AG10803 (cell line): ENCODE measurements at regions not wholly inside any gene's neighbourhood (a gene's known extent, or its start where the extent isn't known, plus 50 kb on each side); places are given as distances from the start of the nearest gene placed in this dataset.

ENCODE experiments used
- DNase-seq: peaks from one replicate; pipeline ENCODE4 v3.0.0; 2010; ENCODE audit warnings: low read depth
- H3K4me3 ChIP-seq: 2 replicates; pipeline ENCODE4 v1.5.1; 2011; ENCODE audit warnings: mild to moderate bottlenecking, low read length, control low read depth
- CTCF ChIP-seq: conservative IDR thresholded peaks from 2 replicates; pipeline ENCODE4 v1.5.1; 2011; ENCODE audit warnings: mild to moderate bottlenecking, low read length, control low read depth, inconsistent platforms

DNA sequence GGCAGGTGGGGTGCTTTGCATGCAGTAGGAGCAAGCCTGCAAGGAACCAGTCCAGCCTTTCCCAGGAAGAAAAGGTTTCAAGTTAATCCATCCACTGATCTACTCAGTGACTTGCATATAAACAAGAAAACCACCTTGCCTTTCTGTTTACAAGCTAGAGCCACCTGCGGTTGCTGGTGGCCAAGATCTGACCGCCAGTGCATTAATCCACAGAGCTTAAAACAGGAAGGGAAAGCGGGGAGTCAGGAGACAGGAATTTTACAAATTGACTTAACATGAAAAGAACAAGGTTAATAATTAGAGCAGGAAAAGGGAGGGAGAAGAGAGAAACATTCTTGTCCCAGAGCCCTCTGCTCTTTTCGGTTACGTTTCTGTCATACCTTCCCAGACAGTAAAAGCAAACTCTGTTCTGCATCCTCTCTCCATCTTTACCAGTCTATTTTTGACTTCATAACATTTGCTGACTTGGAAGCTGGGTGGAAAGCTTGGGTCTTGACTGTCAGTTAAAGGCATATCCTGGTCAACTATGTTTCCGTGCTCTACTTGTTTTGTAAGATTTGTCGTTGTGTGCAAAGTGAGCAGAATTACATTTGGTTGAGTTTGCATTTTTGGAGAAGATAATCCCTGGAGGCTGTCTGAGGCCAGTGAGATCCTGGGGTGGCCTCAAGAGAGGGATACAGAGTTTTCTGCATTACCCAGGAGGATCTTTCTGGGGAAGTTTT is 760.6 kb downstream of the EFNB2 start:
- no peak overlapping the region for H3K4me3 ChIP-seq
- no peak for DNase-seq

GRCh38 chr13:105773863-105774538 is 761.5 kb downstream of the EFNB2 start:
- H3K4me3 ChIP-seq: no peak overlapping the region
- DNase-seq: no peak
- no peak for TF ChIP-seq CTCF

More for the DNA sequence above, 760.6 kb downstream of the EFNB2 start:
- TF ChIP-seq CTCF: no peak

- H3K4me3 ChIP-seq: no peak overlapping the region
- no peak for TF ChIP-seq CTCF
- DNase-seq: no peak
Measured at GRCh38 chr13:105773241-105773640, 762.2 kb downstream of the EFNB2 start.

- no peak for TF ChIP-seq CTCF
- DNase-seq: no peak
- H3K4me3 ChIP-seq: no peak overlapping the region
Measured at GRCh38 chr13:105764486-105764885, 771.0 kb downstream of the EFNB2 start.

GRCh38 chr13:105763851-105764250 is 771.6 kb downstream of the EFNB2 start:
- TF ChIP-seq CTCF: no peak

GRCh38 chr13:105762096-105762495 is 773.4 kb downstream of the EFNB2 start:
- no peak for DNase-seq
- no peak overlapping the region for H3K4me3 ChIP-seq
- no peak for TF ChIP-seq CTCF

More at GRCh38 chr13:105763851-105764250, 771.6 kb downstream of the EFNB2 start:
- DNase-seq: no peak
- no peak overlapping the region for H3K4me3 ChIP-seq
